A549 (cell line): ENCODE measurements at regions not wholly inside any gene's neighbourhood (a gene's known extent, or its start where the extent isn't known, plus 50 kb on each side); places are given as distances from the start of the nearest gene placed in this dataset.

ENCODE experiments used
- EP300 ChIP-seq, 2 experiments: fragments of >200 bp; sonication (Bioruptor Twin); formaldehyde crosslinking; IDR thresholded peaks; 2 replicates in 1 of 2; 3 replicates in 1 of 2; pipeline ENCODE4 v1.6.1; 2016 to 2017
- KDM1A ChIP-seq: fragments of 200-600 bp; sonication (generic); IDR thresholded peaks from 2 replicates; pipeline ENCODE4 v1.6.1; 2016; ENCODE audit warnings: low read depth, mild to moderate bottlenecking
- MAZ ChIP-seq: fragments of 150-350 bp; IDR thresholded peaks from 2 replicates; pipeline ENCODE4 v1.6.1; 2014; ENCODE audit warnings: antibody characterized with exemption, low read depth, low read length, borderline replicate concordance
- PHF8 ChIP-seq: fragments of 200-600 bp; sonication (generic); IDR thresholded peaks from 2 replicates; pipeline ENCODE4 v1.6.1; 2016; ENCODE audit warnings: low read depth, mild to moderate bottlenecking, antibody characterized with exemption, moderate library complexity, borderline replicate concordance
- POLR2A ChIP-seq: IDR thresholded peaks from 2 replicates; pipeline ENCODE4 v1.6.1; 2012; ENCODE audit warnings: mild to moderate bottlenecking, low read length
- TF ChIP-seq, protein P1 (sequence below): fragments of >200 bp; sonication (Bioruptor Twin); formaldehyde crosslinking; IDR thresholded peaks from 3 replicates; pipeline ENCODE4 v1.5.1; 2016

DNA sequence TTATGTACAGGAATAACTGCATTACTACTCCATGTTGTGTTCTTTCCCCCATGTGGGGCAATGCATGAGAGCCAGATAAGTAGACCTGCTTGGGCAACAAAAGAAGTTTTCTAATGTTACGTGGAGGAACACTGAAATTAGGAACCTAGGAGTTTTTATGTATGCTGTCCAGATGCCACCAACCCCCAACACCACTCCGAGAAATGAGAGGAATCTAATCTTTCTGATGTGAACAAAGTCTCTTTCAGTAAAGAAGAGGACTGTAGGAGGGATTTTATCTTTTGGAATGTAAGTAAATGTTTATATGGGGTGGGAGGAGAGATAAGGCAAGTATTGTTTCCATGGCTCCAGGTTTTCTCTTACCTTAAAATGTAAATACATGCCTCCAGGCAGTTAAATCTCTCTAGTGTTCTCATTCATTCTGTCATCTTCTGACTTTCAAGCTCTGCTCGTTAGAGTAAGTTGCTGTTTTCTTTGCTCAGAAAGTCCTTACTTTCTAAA, 820.6 kb downstream of the PCDH17 start:
- TF ChIP-seq POLR2A: no peak
- TF ChIP-seq EP300 (IDR thresholded peaks at IDR 0.05): no peak
- TF ChIP-seq MAZ: no peak
- no peak for TF ChIP-seq KDM1A
- no peak for TF ChIP-seq PHF8
- TF ChIP-seq, protein P1, sequence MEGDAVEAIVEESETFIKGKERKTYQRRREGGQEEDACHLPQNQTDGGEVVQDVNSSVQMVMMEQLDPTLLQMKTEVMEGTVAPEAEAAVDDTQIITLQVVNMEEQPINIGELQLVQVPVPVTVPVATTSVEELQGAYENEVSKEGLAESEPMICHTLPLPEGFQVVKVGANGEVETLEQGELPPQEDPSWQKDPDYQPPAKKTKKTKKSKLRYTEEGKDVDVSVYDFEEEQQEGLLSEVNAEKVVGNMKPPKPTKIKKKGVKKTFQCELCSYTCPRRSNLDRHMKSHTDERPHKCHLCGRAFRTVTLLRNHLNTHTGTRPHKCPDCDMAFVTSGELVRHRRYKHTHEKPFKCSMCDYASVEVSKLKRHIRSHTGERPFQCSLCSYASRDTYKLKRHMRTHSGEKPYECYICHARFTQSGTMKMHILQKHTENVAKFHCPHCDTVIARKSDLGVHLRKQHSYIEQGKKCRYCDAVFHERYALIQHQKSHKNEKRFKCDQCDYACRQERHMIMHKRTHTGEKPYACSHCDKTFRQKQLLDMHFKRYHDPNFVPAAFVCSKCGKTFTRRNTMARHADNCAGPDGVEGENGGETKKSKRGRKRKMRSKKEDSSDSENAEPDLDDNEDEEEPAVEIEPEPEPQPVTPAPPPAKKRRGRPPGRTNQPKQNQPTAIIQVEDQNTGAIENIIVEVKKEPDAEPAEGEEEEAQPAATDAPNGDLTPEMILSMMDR: no peak
